HEK293T (cell line): ENCODE measurements at regions not wholly inside any gene's neighbourhood (a gene's known extent, or its start where the extent isn't known, plus 50 kb on each side); places are given as distances from the start of the nearest gene placed in this dataset.
"Not testable (repeated sequence)": the region's sequence is repeated elsewhere in the genome, so short reads cannot be mapped to it uniquely, and the experiment has no call there.

Experiments
- CTCF ChIA-PET: fragments of 350-600 bp; formaldehyde crosslinking; extraction: SDS; loops from one replicate; lab custom pipeline; 2021; ENCODE audit warnings: antibody characterized with exemption, inconsistent platforms; lab: Yijun Ruan, JAX
- POLR2A ChIA-PET: fragments of 350-600 bp; formaldehyde crosslinking; extraction: SDS; loops from one replicate; lab custom pipeline; 2020; ENCODE audit warnings: antibody characterized with exemption, inconsistent platforms; lab: Yijun Ruan, JAX
- DNase-seq: peaks from one replicate; pipeline ENCODE4 v3.0.0; 2012; ENCODE audit warnings: mixed read lengths; ENCODE audit errors: extremely low spot score
- ARNT ChIP-seq: fragments of 450-650 bp; IDR thresholded peaks from 2 replicates; pipeline ENCODE4 v1.6.1; 2017; ENCODE audit warnings: mild to moderate bottlenecking
- BHLHE40 ChIP-seq: fragments of 450-650 bp; IDR thresholded peaks from 2 replicates; pipeline ENCODE4 v1.6.1; 2016; ENCODE audit warnings: mild to moderate bottlenecking, moderate library complexity, borderline replicate concordance
- CTBP1 ChIP-seq: fragments of 450-650 bp; IDR thresholded peaks from 2 replicates; pipeline ENCODE4 v1.6.1; 2016; ENCODE audit warnings: borderline replicate concordance
- ELF4 ChIP-seq: fragments of 450-650 bp; IDR thresholded peaks from 2 replicates; pipeline ENCODE4 v1.6.1; 2017; ENCODE audit warnings: antibody characterized with exemption
- FOXA1 ChIP-seq: fragments of 450-650 bp; IDR thresholded peaks from 2 replicates; pipeline ENCODE4 v1.6.1; 2016; ENCODE audit warnings: mild to moderate bottlenecking
- FOXK2 ChIP-seq: fragments of 450-650 bp; IDR thresholded peaks from 2 replicates; pipeline ENCODE4 v1.6.1; 2016; ENCODE audit warnings: mild to moderate bottlenecking
- FOXM1 ChIP-seq: fragments of 450-650 bp; IDR thresholded peaks from 2 replicates; pipeline ENCODE4 v1.6.1; 2017; ENCODE audit warnings: mild to moderate bottlenecking, borderline replicate concordance
- HDGF ChIP-seq: fragments of 450-650 bp; IDR thresholded peaks from 2 replicates; pipeline ENCODE4 v1.6.1; 2017; ENCODE audit warnings: antibody characterized with exemption, borderline replicate concordance
- L3MBTL2 ChIP-seq: fragments of 450-650 bp; conservative IDR thresholded peaks from 2 replicates; pipeline ENCODE4 v1.6.1; 2016; ENCODE audit warnings: mild to moderate bottlenecking
- LEF1 ChIP-seq: fragments of 450-650 bp; IDR thresholded peaks from 2 replicates; pipeline ENCODE4 v1.6.1; 2017; ENCODE audit warnings: mild to moderate bottlenecking, borderline replicate concordance
- NFRKB ChIP-seq: fragments of 450-650 bp; IDR thresholded peaks from 2 replicates; pipeline ENCODE4 v1.6.1; 2016; ENCODE audit warnings: mild to moderate bottlenecking, moderate library complexity
- PKNOX1 ChIP-seq: fragments of 450-650 bp; IDR thresholded peaks from 2 replicates; pipeline ENCODE4 v1.6.1; 2016
- SP1 ChIP-seq: fragments of 450-650 bp; IDR thresholded peaks from 2 replicates; pipeline ENCODE4 v1.6.1; 2017
- SUZ12 ChIP-seq: fragments of 450-650 bp; IDR thresholded peaks from 2 replicates; pipeline ENCODE4 v1.6.1; 2016; ENCODE audit warnings: mild to moderate bottlenecking
- TARDBP ChIP-seq: fragments of 450-650 bp; IDR thresholded peaks from 2 replicates; pipeline ENCODE4 v1.6.1; 2016
- ZNF384 ChIP-seq: fragments of 450-650 bp; IDR thresholded peaks from 2 replicates; pipeline ENCODE4 v1.6.1; 2016

GRCh38 chr21:15297824-15298223 lies 233.0 kb upstream of the NRIP1 start:
- ChIA-PET CTCF (no interaction called here), POLR2A (no interaction called here)
- TF ChIP-seq L3MBTL2, result no peak
- no peak for TF ChIP-seq FOXM1
- no peak for TF ChIP-seq PKNOX1
- no peak for TF ChIP-seq FOXA1
- no peak for TF ChIP-seq FOXK2
- no peak for TF ChIP-seq ZNF384
- TF ChIP-seq LEF1, result no peak
- TF ChIP-seq BHLHE40, result no peak
- no peak for TF ChIP-seq TARDBP
- TF ChIP-seq NFRKB, result no peak
- TF ChIP-seq ARNT, result no peak
- no peak for DNase-seq

- CTCF ChIA-PET, result no interaction called here
- POLR2A ChIA-PET, result no interaction called here
- TF ChIP-seq HDGF (no peak), BHLHE40 (no peak), SUZ12 (no peak), FOXK2 (no peak), LEF1 (no peak), ELF4 (no peak), ARNT (no peak), FOXM1 (no peak), PKNOX1 (no peak)
- no peak for DNase-seq
Measured at GRCh38 chr21:15298306-15298705, 233.5 kb upstream of the NRIP1 start.

DNA sequence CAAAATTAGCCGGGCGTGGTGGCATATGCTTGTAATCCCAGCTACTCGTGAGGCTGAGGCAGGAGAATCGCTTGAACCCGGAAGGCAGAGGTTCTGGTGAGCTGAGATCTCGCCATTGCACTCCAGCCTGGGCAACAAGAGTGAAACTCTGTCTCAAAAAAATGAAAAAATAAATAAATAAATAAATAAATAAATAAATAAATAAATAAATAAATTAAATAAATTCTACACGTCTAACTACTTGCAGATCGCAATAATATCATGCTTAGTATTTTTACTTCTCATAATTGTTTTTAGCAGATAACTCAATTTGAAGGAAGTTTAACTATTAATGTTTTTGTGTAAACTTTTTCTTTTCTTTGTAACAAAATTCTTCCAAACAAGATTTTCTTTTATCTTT lies 234.0 kb upstream of the NRIP1 start:
- DNase-seq, CTCF ChIA-PET, POLR2A ChIA-PET: not testable (repeated sequence)

DNA sequence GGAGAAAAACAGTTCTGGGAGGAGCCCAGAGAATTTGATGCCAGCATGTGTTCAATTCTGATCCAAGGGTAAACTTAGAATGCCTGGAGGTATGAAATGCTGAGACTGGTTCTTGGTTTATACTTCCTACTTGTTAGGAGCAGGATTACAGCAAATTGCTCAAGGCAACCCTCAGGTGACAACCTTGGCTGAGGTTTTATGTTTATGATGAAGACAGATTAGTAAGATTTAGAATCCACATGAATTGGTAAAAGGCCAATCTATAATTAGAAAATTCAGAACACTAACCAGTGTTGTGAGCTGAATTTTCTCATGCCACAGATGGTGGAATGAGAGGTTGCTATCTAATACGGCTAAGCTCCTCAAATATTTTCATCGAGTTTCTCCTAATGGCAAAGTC lies 235.3 kb upstream of the NRIP1 start:
- no peak for TF ChIP-seq L3MBTL2
- no peak for TF ChIP-seq NFRKB
- TF ChIP-seq LEF1, result no peak
- TF ChIP-seq ARNT, result no peak
- ChIA-PET CTCF (no interaction called here), POLR2A (no interaction called here)
- no peak for DNase-seq

GRCh38 chr21:15301014-15301413 lies 236.2 kb upstream of the NRIP1 start:
- ChIA-PET CTCF (no interaction called here), POLR2A (no interaction called here)
- no peak for TF ChIP-seq PKNOX1
- TF ChIP-seq LEF1, result no peak
- TF ChIP-seq TARDBP, result no peak
- no peak for TF ChIP-seq ARNT
- no peak for TF ChIP-seq FOXA1
- no peak for TF ChIP-seq ELF4
- no peak for DNase-seq

GRCh38 chr21:15301736-15302135 lies 236.9 kb upstream of the NRIP1 start:
- DNase-seq, result no peak
- POLR2A ChIA-PET, result no interaction called here
- TF ChIP-seq BHLHE40 (no peak), L3MBTL2 (no peak), ARNT (no peak), LEF1 (no peak)
- CTCF ChIA-PET, result no interaction called here

GRCh38 chr21:15306271-15306670 lies 241.5 kb upstream of the NRIP1 start:
- no peak for TF ChIP-seq NFRKB
- no peak for TF ChIP-seq CTBP1
- TF ChIP-seq ZNF384, result no peak
- no peak for TF ChIP-seq ARNT
- TF ChIP-seq FOXM1, result no peak
- TF ChIP-seq LEF1, result no peak
- TF ChIP-seq SP1, result no peak
- TF ChIP-seq ELF4, result no peak
- ChIA-PET CTCF (no interaction called here), POLR2A (no interaction called here)
- DNase-seq, result no peak

- no peak for DNase-seq
- ChIA-PET CTCF (no interaction called here), POLR2A (no interaction called here)
- no peak for TF ChIP-seq ZNF384
- TF ChIP-seq LEF1, result no peak
- no peak for TF ChIP-seq SUZ12
- TF ChIP-seq FOXK2, result no peak
- TF ChIP-seq SP1, result no peak
- TF ChIP-seq NFRKB, result no peak
- no peak for TF ChIP-seq BHLHE40
- TF ChIP-seq FOXA1, result no peak
- TF ChIP-seq ELF4, result no peak
- TF ChIP-seq CTBP1, result no peak
- no peak for TF ChIP-seq TARDBP
- no peak for TF ChIP-seq ARNT
- TF ChIP-seq L3MBTL2, result no peak
Measured at GRCh38 chr21:15308333-15308732, 243.5 kb upstream of the NRIP1 start.
